GM13976 (cell line): ENCODE measurements at regions not wholly inside any gene's neighbourhood (a gene's known extent, or its start where the extent isn't known, plus 50 kb on each side); places are given as distances from the start of the nearest gene placed in this dataset.
"Not testable (repeated sequence)": the region's sequence is repeated elsewhere in the genome, so short reads cannot be mapped to it uniquely, and the experiment has no call there.

Experiments
- DNase-seq: peaks from one replicate; pipeline ENCODE4 v3.0.0; 2012; ENCODE audit warnings: low spot score
- in situ Hi-C: fragments of 300-500 bp; cut with MboI; formaldehyde crosslinking; loops from one replicate; pipeline ENCODE4 v1.12.0; 2022; ENCODE audit warnings: low sequenced_read_pairs, mixed read lengths, inconsistent platforms; ENCODE audit not compliant: unreplicated experiment
- TF ChIP-seq, protein P1 (sequence below): IDR thresholded peaks from 2 replicates; pipeline ENCODE4 v1.5.1; 2012; ENCODE audit warnings: borderline replicate concordance, mild to moderate bottlenecking; ENCODE audit not compliant: insufficient read depth; ENCODE audit errors: extremely low read depth, missing control alignments, control extremely low read depth

DNA sequence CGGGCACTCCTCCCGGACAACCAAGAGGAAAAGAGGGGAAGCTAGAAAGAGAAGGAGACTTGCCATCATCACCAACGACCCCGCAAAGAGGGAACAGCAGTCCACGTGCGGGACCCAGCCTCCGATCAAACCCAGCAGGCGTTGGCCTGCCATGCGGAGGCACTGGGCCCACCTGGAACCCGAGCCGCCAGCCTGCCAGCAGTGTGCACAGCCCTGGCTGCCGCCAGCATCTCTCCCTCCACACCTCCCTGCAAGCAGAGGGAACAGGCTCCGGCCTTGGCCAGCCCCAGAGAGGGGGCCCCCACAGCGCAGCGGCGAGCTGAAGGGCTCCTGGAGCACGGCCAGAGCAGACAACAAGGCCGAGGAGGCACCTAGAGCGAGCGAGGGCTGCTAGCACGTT lies 1244.7 kb upstream of the B3GALT2 start:
- TF ChIP-seq, protein P1, sequence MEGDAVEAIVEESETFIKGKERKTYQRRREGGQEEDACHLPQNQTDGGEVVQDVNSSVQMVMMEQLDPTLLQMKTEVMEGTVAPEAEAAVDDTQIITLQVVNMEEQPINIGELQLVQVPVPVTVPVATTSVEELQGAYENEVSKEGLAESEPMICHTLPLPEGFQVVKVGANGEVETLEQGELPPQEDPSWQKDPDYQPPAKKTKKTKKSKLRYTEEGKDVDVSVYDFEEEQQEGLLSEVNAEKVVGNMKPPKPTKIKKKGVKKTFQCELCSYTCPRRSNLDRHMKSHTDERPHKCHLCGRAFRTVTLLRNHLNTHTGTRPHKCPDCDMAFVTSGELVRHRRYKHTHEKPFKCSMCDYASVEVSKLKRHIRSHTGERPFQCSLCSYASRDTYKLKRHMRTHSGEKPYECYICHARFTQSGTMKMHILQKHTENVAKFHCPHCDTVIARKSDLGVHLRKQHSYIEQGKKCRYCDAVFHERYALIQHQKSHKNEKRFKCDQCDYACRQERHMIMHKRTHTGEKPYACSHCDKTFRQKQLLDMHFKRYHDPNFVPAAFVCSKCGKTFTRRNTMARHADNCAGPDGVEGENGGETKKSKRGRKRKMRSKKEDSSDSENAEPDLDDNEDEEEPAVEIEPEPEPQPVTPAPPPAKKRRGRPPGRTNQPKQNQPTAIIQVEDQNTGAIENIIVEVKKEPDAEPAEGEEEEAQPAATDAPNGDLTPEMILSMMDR, result no peak
- in situ Hi-C loops, result no loop called here
- DNase-seq, result no peak

DNA sequence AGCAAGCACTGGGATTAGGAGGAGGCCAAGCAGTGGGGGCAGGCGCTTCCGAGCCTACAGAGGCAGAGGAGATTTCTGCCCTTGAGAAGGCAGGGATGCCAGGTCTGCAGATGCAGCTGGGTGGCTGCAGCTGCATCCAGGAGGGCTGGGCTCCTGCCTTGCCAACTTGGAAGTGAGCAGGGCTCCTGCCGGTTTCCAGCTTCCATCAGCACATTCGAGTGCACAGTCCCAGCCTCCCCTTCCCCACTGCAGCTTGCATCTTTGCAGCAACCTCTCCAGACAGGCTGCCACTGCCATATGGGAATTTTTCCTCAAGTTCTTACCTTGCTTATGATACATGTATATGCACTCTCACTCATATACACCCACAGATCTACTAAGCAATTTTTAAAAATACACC lies 1234.3 kb upstream of the B3GALT2 start:
- in situ Hi-C loops, result no loop called here
- DNase-seq, result no peak
- TF ChIP-seq, protein P1, result no peak

DNA sequence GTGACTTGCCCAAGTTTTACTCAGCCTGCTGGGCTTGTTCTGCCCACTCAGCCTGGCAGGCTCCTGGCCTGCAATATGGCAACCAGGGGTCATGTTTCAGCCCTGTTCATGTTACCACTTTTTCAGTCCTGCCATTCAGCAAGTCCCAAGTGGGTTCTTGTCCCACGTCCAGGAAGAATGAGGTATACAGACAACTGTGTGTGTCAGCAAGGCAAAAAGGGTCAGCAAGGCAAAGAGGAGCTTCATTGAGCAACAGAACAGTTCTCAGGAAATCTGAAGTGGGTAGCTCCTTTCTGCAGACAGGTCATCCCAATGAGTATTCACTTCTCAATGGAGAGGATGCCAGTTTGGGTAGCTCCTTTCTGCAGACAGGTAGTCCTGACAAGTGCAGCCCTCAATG lies 1233.3 kb upstream of the B3GALT2 start:
- TF ChIP-seq, protein P1, result no peak
- DNase-seq, result no peak
- in situ Hi-C loops, result no loop called here

DNA sequence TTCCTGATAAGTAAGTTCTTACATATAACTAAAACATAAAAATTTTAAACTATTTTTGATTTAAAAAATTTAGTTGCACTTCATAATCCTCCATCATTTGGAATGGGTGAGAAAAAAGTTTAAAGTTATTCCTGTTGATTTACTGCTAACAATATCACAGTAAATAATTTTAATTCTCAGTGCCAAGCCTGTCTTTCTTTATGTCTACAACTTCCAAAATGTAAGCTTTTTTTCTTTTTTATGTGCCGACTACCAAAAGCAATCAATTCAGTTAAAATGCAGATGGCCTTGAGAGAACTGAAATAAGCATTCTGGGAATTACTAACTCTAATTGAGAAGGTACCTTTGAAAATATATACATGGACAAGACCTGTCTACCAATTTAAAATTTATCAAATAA lies 1224.3 kb upstream of the B3GALT2 start:
- TF ChIP-seq, protein P1, result no peak
- no peak for DNase-seq
- in situ Hi-C loops, result no loop called here

DNA sequence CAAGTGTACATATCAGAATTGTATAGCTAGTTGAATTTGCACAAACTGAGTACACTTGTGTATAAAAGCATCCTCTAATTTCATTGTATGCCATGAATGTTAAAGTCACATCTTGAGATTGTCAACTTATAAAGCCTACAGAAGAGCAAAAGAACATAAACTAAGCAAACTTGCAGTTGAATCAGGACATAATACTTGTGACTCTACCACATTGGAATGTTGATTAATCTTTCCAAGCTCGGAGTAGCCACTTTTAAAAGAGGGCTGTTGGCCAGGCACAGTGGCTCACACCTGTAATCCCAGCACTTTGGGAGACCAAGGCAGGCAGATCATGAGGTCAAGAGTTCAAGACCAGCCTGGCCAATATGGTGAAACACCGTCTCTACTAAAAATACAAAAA lies 1220.8 kb upstream of the B3GALT2 start:
- DNase-seq, in situ Hi-C loops: not testable (repeated sequence)

DNA sequence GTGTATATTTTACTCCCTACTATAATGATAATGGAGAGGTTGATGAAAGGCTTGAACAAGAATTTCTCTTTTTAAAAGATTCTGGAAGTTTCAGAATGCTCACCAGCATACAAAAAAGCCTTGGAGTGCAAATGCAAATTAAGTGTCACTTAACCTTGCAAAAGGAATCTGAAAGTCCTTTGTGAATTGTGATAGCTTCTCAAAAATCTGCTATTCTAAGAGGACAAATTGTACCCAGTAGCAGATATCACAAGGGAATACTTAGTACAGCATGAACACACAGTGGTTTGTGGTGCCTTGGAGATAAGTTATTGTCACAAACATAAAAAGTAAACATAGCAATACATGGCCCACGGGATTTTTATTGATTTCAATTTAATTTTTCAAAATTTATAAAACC lies 1208.3 kb upstream of the B3GALT2 start:
- in situ Hi-C loops, result no loop called here
- no peak for DNase-seq
- TF ChIP-seq, protein P1, result no peak

DNA sequence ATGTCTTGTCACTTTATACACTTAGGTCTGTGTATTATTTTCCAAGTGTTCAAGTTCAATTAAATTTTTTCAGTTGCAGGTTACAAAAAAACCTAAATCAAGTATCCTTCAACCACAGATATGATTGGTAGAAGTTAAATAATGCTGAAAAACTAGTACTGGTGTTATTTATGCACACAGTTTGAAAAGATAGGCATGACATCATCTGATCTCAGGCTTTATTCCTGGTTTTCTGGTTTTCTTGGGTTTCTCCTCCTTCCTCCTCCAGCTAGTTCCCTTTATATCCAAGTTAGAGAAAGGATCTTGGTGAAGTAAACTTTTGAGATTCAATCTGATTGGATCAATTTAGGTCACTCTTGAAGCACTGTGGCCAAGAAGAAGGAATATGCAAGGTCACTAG lies 1201.1 kb upstream of the B3GALT2 start:
- TF ChIP-seq, protein P1, result no peak
- in situ Hi-C loops, result no loop called here
- DNase-seq, result no peak
